ENCODE measurements at regions not wholly inside any gene's neighbourhood (a gene's known extent, or its start where the extent isn't known, plus 50 kb on each side); places are given as distances from the start of the nearest gene placed in this dataset.

DNA sequence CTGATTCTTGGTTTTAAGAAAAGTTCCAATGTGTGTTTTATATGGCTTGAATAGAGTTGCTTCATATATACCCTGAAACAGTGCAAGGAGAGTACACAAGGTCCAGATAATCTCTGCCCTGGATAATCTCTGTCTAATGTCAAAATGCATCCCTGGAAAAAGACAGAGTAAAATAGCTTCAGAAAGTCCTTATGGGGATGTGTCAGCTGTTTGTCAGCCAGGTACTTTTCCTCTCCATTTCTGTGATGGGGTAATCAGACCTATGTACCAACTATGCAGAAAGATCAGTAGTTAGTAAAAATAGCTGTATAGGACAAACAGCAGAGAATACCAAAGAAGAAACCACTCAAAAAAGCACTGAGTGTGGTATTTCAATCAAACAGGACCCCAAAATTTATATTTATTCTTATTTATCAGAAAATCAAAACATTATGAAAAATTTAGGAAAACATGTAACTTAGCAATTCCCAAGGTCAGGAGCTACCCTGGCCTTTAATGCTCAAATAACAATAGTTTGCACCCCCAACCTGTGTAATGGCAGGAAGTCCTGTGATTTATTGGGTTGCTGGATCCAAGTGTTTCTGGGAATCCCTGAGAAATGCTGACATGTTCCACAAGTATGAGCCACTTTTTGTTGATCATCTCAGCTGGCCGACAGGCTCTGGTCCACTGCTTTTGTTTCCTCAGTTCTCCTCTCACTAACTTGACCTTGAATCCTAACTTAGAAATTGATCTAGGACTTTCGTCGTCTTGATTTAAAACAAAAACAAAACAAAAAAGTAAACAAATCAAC is 69.6 kb downstream of the MDH1 start:
- DNase-seq: no peak

DNA sequence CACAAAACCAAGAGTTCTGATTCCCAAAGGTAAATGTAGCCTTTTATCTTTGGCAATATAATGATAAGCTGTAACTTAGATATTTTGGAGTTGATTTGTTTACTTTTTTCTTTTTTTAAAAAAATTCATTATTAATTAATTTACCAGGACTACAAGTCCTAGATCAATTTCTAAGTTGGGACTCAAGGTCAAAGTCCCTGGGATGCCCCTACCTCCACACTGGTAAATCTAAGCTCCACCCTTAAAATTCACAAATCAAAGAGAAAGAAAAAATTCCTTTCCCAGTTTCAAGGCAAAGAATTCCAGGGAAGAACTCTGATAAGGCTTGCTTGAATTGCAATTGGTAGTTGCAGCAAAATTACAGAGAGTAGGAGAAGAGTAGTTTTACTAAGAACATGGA is 71.3 kb downstream of the MDH1 start:
- no peak for DNase-seq

DNA sequence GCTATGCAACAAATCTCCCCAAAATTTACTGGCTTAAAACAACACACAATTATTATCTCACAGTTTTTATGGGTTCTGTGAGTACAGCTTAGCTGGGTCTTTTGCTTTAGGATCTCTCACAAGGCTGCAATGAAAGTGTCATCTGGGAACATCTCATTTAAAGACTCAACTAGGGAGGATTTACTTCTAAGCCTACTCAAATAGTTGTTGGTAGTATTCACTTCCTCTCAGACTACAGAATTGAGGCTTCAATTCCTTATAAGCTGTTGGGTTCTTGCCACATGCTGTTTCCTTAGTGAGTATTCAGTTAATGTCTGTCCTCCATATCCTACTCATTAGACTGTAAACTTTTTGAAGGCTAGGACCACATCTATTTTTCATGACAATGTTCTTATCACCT is 72.3 kb downstream of the MDH1 start:
- DNase-seq: peak; percentile 33 to 42

DNA sequence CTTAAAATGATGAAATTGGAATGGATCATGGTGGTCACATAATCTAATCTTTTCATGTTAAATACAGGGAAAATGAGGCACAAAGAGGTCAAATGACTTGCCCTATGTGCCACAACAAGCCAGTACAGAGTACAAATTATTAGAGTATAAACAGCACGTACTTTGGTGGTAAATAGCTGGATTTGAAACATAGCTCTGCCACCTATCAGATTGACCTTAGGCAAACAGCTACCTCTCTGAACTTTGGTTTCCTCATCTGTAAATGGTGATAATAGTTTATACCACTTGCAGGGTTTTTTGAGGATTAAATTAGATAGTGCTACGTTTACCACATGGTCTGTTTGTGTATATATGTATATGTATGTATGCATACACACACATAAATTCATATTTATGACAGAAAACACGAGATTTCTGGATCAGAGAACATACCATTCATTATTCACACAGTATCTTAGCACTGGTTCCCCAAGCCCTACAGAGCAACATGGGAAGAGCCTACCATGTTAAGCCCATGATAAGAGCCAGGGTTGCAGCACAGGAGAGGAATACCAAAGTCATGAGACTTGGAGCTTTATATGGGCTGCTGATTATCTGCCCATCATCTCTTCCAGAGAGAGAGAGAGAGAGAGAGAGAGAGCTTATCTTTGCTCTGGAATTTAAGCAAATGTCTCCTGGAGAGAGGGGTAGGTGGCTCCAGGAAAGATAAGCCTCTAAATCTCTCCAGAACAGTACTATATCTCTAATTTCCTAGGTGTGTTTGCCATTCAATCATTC is 73.5 kb downstream of the MDH1 start:
- no peak for DNase-seq

DNA sequence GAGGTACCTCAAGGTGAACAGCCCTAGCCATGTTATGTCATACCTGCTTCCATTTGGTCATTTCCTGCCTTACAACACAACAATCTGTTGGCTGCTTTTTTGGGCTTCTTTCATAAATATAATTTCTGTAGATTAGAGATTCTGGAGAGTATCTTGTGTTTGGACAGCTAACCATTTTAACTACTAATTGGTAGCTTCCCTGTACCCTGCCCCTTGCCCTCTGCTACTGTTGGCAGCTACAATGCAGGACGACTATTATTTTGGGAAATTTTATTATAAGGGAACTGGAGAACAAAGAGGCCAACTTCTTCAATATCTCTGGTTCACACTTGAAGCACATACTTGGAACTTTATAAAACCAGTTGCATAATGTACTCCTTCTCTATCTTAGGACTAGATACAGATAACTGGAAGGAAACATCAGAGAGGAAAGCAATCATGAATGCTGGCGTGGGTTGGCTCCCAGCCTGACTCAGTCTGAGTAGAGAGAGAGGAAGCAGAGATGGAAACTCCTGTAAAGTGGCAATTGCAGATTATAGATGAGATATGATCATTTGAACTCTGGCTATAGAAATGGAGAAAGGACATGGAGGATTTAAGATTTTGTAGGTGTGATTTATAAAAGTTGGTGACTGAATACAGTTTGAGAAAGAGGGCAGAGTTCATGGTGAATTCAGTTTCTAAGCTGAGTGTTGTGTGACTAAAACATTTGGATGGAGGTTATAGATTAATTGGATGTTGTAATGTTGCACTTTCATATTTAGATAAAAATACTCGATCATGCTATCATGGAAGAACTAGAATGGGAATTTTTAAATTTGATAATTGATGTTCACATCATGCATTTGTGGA is 74.5 kb downstream of the MDH1 start:
- DNase-seq: peak in 1 of 2 experiments; percentile 8

DNA sequence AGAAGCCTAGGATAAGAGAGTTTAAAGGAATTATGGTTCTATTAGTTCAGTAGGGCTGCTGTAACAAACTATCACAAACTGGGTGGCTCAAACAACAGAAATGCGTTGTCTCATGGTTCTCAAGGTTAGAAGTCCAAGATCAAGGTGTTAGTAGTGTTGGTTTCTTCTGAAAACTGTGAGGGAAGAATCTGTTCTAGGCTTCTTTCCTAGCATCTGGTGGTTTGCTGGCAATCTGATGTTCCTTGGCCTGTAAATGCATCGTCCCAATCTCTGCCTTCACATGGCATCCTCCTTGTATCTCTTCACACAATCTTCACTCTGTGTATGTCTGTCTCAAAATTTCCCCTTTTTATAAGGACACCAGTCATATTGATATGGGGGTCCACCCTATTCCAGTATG is 76.3 kb downstream of the MDH1 start:
- no peak for DNase-seq

DNA sequence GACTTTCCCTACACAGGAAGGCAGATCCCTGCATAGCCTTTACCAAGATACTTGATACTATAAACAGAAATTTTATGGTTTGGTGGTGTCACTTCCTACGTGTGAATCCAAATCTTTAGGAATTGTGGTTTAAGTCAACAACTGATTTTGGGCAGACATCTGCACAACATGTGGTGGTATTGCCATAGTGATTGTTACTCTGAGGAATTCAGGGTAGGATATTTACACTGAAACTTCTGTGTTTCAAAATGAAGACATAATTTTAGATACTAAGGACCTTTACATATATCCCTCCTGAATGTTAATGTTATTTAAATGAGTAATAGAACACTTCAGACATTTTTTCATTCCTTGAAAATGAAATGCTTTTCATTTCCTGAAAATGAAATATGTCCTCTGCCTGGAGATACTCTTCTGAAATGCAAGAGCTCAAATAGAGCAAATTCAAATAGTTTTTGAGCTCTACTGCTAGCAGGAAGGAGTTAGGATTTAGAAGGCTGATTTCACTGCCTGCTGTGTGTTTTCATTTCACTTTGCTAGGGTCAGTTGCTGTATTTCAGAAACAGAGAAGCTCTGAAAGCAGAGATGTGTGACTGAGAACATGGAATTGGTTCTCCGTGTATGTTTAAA is 77.2 kb downstream of the MDH1 start:
- DNase-seq: no peak

DNA sequence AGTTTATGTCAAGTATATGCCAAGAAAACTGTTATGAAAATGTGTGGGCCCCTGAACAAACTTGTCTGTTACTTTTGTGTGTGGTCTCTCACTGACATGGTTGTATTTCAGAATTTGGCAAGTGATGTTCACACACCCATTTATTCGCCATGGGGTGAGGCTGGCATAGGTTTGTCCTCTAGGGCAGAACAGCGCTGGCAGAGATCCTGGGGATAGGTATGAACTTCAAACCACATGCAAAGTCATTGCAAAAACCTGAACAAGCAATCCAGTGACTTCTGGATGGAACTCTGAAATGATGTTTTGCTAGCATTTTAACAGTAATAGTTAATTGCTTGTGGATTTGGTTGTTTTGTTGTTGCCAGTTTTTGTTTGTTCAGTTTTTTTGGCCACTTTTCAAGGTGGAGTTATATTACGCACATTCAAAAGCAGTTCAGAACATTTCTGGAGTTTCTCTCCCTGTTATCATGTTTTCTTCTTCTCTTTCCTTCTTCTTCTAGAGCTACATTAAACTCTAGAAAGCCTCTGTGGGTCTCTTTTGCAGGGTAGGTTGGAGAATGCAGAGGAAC is 78.5 kb downstream of the MDH1 start:
- no peak for DNase-seq

DNA sequence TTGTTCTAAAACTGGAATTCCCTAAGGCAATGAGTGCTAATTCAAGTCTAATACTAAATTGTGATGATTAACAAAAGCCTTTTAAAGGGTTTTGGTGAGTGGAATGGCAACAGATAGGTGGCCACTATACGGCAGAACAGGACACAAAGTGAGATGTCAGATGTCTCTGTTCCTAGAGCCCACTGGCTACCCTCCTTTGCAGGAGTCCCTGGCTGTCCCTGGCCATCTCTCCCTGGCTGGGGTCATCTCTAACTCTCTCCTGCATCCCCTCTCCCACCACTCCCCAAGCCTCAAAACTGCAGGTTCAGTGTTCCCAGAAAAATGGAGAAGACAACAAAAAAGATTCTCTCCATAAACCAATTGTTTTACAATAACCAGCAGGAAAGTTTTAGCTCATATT is 79.2 kb downstream of the MDH1 start:
- no peak for DNase-seq

DNA sequence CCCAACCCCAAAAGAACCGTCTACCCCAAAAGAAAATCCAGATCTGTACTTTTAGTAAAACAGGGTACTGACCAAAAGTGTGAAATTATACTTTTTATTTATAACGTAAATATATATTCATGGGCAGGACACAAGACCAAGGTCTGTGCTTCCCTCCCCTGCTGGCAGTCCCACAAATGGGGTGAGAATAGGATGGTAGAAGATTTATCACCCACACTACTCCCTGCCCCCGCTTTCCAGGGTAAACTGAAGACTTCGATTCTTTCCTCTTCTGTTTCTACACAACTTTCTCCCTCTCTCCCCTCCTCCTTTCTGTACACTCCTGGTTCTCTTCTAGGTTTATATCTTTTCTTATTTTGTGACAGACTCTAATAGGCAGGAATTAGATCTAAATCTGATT is 79.7 kb downstream of the MDH1 start:
- DNase-seq: no peak

DNA sequence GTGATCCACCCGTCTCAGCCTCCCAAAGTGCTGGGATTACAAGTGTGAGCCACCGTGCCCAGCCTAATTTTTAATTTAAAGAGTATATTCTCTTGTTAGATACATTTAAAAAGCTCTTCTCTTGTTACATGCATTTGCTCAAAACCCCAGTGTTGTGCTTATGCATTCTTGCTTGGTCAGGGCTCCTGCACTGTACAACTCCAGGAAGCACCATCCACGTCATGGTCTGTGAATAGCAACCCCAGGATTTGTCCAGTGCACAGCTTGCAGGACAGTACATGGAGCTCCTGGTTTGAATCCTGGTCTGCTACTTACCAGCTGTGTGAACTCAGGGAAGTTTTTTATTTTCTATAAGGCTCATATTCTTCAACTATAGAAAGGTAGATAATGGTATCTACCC is 80.8 kb downstream of the MDH1 start:
- no peak for DNase-seq

DNA sequence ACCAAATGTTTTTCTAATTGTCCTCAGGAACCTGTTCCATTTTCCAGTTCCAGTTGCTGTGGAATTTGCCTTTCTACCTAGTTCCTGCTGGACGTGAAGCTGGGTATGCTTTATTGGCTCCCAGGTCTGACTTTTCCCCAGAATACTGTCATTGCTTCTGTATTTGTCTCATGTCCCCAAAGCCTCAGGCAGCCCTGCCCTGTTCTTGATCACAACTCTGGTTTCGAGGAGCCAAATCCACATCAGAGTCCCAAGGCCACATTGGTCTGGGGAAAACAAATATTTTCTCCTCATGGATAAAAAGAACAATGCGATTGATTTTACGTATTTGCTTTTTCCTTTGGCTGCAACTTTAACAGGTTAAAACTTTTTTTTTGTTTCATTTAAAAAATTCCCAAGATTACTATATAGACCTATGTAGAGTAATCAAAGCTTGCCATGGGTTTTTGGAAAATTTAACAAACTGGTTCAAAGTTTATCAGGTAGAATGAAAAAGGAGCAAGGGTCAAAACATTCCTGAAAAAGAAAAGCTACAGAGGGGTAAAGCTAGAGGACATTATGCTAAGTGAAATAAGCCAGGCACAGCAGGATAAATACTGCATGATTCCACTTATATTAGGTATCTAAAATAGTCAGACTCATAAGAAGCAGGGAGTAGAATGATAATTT is 85.2 kb downstream of the MDH1 start:
- DNase-seq: no peak

DNA sequence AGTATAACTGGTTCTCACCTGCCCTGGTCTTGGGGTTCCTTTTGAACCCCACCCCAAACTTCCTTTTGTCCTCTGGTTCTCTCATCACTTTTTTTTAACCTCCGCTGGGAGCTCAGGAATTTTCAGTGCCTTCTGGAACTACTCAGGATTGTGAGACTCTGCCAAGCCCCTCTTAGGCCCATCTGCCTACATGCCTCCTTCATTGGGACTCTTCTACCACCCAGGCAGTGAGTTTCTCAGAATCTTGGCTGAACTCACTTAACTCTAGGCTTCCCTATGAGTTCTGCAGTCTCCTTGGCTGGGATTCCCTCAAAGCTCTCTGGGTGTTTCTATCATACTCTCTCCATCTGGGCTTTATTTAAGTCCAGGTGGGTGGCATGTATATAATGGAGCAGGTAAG is 86.3 kb downstream of the MDH1 start:
- no peak for DNase-seq

DNA sequence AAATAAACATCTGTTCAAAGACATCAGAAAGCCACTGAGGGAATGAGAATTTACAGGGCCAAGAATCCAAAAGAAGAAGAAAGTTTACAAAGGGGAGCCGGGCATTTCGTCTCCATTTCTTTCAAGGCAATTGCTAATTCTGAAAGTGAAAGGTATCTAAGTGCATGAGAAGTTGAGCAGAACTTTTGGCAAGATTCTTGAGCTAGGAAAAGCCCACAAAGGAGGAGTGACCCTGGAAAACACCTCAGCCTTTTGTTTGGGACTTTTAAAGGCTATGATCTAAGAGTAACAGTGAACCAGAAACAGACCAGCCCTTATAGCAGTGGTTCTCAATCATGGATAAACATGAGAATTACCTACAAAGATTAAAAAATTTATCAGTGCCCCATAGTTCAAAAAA is 87.4 kb downstream of the MDH1 start:
- no peak for DNase-seq

DNA sequence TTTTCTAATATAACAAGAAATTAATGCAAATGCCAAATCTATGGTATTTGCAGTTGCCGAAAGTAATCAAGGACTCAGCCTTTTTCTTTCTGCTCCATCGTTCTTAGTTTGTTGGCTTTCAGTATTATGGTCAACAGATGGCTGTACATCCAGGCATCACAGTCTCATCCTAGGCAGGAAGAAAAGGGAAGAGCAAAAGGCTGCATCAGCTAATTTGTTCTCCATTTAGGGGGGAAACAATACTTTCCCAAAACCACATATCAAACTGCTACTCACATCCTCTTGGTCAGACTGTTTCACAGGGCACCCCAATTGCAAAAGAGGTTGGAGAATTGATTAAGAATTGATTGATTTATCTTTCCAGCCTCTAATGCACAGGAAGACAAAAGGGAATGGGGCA is 89.3 kb downstream of the MDH1 start:
- no peak for DNase-seq

DNA sequence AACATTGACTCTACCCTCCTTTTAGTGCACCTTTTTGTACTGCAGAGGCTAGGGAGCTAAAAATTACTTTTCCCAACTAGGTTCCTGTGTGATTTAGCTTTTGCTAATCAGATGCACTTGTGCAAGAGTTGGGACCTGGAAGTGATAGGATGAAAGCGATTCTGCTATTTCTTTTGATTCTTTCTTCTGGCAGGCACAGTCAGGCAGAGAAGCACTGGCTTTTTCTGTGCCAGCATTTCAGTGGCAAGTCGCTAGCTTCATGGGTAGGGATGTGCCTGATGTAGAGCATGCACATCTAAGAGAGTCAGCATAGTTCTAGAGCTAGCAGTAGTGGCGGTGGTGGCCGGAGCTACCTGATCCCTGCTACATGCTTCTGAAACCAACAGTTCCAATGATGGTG is 89.8 kb downstream of the MDH1 start:
- DNase-seq: no peak

DNA sequence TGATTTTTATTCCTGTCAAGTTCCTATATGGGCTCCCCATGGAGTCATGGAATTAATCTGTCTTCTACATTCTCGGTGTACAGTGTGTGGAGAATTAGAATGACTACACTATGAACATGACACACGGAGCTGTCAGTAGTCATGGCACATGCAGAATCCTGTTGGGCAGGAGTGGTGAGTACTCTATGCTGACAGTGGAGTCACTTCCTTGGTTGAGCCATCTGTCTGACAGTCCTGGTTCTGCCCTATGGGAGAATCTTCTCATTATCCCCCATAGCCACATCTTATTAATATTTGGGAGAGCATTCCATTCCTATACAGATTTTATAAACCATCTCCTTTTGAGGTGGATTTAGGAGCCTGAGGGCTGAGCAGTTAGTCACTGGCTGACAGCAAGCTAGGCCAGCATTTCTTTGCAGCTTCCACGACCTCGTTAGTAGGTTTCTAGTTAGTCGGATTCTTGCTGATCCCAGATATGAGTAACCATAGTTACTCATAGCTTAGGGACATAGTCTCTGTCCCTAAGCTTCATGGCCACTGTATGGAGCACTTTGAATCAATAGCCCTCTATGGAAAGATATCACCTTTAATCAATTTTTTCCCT is 90.6 kb downstream of the MDH1 start:
- no peak for DNase-seq

DNA sequence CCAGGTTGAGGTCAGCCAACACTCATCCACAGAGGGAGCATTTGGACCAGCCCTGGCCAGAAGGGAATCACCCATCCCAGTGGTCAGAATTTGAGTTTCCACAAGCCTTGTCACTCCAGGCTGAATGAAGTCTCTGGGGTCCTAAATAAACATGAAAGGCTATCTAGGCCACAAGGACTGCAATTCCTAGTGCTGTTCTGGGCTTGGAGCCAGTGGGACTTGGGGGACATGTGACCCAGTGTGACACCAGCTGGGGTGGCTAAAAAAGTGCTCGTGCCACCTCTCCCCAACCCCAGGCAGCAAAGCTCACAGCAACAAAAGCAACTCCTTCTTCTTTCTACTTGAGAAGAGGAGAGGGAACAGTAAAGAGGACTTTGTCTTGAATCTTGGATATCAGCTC is 91.7 kb downstream of the MDH1 start:
- DNase-seq: no peak

DNA sequence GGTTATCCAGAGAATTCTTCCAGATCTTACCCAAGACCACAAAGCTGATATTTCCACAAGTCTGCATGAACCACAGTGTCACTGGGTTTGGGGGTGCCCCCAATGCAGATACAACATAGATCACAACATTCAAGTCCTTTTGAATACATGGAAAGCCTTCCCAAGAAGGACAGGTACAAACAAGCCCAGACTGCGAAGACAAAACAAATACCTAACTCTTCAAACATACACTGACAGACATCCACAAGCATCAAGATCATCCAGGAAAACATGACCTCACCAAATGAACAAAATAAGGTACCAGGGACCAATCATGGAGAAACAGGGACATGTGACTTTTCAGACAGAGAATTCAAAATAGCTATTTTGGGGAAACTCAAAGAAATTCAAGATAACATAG is 93.1 kb downstream of the MDH1 start:
- DNase-seq: no peak

DNA sequence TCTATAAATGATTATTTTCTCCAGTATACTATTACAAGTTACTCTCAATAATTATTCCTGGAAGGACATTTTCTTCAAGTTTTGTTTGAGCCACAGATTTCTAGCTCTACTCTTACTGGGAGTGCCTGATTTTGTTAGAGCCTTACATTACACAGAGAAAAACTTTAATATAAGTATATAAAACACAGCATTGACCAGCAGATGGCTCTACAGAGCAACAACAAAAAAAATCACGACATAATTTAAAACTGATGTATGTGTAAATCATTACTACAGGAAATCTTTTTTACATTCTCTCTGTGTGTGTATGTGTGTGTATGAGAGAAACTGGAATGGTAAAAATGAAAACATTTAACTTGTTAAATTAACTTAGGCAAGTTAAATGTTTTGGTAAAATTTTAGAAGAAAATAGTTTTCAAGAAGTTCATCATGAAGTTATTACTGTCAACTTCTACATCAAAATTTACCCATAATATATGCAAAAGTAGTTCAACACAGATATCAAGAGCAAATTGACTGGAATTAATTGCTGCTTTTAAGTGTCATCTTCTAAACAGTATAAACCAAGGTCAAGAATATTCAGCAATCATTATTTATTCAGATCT is 103.3 kb downstream of the MDH1 start:
- peak; percentile 55 to 62 for DNase-seq

DNA sequence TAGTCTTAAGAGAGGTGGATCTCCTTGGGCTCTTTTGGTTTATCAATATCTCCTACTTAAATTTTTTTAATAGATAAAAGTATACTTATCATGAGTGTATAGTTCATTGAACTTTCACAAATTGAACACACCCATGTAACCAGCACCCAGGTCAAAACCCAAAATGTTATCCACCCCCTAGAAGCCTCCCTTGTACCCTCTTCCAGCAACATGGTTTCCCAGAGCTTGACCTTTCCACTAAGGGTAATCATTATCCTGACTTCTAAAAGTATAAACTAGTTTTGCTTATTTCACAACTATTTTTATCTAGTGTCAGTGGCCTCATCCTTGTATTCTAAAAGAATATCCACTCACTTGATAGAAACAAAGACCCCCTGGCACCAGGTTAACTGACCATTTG is 106.8 kb downstream of the MDH1 start:
- no peak for DNase-seq

Measured in Kasumi-1 (cell line).